ENCODE measurements at regions not wholly inside any gene's neighbourhood (a gene's known extent, or its start where the extent isn't known, plus 50 kb on each side); places are given as distances from the start of the nearest gene placed in this dataset.
"Not testable (repeated sequence)": the region's sequence is repeated elsewhere in the genome, so short reads cannot be mapped to it uniquely, and the experiment has no call there.

GRCh38 chr1:189637041-189637440 is 840.6 kb downstream of the BRINP3 start:
- no peak for TF ChIP-seq ZFX (IDR thresholded peaks at IDR 0.05; ENCODE audit: borderline replicate concordance)
- no peak overlapping the region for H3K27ac ChIP-seq

GRCh38 chr1:189644156-189644555 is 833.5 kb downstream of the BRINP3 start:
- H3K27ac ChIP-seq: not testable (repeated sequence)

- no peak overlapping the region for H3K27ac ChIP-seq
- TF ChIP-seq, protein P1, sequence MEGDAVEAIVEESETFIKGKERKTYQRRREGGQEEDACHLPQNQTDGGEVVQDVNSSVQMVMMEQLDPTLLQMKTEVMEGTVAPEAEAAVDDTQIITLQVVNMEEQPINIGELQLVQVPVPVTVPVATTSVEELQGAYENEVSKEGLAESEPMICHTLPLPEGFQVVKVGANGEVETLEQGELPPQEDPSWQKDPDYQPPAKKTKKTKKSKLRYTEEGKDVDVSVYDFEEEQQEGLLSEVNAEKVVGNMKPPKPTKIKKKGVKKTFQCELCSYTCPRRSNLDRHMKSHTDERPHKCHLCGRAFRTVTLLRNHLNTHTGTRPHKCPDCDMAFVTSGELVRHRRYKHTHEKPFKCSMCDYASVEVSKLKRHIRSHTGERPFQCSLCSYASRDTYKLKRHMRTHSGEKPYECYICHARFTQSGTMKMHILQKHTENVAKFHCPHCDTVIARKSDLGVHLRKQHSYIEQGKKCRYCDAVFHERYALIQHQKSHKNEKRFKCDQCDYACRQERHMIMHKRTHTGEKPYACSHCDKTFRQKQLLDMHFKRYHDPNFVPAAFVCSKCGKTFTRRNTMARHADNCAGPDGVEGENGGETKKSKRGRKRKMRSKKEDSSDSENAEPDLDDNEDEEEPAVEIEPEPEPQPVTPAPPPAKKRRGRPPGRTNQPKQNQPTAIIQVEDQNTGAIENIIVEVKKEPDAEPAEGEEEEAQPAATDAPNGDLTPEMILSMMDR (IDR thresholded peaks at IDR 0.05): no peak
- no peak for TF ChIP-seq ZFX (IDR thresholded peaks at IDR 0.05; ENCODE audit: borderline replicate concordance)
Observed at GRCh38 chr1:189644970-189645369, 832.7 kb downstream of the BRINP3 start.

- H3K27ac ChIP-seq: no peak overlapping the region
- TF ChIP-seq, protein P1 (IDR thresholded peaks at IDR 0.05): no peak
Observed at GRCh38 chr1:189646066-189646465, 831.6 kb downstream of the BRINP3 start.

DNA sequence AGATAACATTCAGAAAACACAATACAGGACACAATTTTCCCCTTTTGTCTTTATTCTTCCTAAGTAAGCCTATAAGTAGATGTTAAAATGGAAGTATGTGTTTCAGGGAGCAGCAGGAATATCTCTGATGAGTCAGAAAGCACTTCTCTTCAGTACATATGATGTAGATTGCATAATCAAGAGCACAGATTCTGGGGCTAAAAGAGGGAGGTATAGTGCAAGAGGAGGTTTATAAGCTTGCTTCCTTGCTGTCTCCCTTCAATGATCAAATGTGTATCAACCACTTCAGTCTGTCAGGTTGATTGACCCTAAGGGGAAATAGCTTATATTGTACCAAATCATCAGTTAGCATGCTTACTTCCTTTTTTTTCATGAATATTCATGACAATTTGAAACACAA is 822.8 kb downstream of the BRINP3 start:
- TF ChIP-seq, protein P1 (IDR thresholded peaks at IDR 0.05): no peak
- no peak for TF ChIP-seq ZFX (IDR thresholded peaks at IDR 0.05; ENCODE audit: borderline replicate concordance)
- no peak overlapping the region for H3K27ac ChIP-seq

DNA sequence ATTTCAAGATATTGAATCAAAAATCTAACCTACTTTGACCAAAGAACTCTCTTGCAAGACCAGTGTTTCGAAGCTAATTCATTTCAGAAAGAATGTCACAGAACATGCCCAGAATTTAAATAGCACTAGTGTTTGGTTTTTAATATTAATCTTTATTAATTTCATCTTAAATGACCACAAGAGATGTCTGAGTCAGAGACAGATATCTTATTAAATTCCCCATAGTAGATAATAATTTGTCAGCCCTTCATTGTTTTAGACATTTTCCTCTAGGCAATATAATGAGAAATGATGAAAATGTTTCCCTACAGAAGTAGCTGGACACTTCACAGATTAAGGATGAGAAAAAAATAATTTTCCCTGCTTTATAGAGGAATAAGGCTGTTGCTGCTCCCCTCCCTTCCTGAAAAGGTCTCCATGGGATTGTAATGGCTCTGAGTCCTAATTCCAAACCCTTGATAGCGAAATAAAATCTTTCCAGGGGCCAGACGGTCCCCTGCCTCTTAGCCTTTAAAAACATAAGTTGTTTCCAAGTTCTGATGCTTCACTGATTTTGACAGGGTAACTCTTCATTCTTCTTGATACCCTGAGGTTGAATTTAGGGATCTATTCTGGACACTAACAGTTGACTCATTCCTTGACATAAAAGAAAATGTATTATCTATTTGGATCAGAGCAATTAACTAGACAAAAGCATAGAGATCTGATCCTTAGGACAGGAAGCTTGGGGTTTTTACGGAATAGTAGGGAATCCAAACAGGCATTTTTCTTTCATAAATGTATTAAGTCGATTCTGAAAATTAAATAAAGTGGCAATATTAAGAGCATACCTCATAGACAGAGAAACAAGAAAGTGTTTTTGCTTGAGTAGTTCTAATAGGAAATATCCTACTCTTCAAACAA is 820.8 kb downstream of the BRINP3 start:
- TF ChIP-seq, protein P1 (IDR thresholded peaks at IDR 0.05): no peak
- no peak for TF ChIP-seq ZFX (IDR thresholded peaks at IDR 0.05; ENCODE audit: borderline replicate concordance)
- no peak overlapping the region for H3K27ac ChIP-seq

DNA sequence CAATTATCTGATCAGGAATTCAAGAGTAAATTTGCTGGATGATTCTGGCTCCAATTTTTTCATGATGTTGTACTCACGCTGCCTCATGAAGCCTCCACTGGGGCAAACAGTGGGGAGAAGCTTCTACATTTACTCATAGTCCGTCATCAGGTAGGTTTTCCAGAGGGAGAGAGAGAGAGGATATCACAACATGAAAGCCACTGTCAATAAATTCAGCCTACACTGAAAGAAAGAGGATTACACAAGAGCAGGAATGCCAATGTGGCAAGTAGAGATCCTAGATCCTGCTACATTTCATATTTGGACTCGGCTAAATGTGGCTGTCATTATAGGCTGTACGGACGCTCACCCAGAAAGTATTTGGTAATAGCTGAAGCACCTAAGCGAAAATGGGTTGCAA is 819.9 kb downstream of the BRINP3 start:
- TF ChIP-seq ZFX (IDR thresholded peaks at IDR 0.05; ENCODE audit: borderline replicate concordance): no peak
- TF ChIP-seq, protein P1 (IDR thresholded peaks at IDR 0.05): no peak
- H3K27ac ChIP-seq: no peak overlapping the region

- no peak overlapping the region for H3K27ac ChIP-seq
- TF ChIP-seq ZFX (IDR thresholded peaks at IDR 0.05; ENCODE audit: borderline replicate concordance): no peak
- TF ChIP-seq, protein P1 (IDR thresholded peaks at IDR 0.05): no peak
Observed at GRCh38 chr1:189658381-189658780, 819.3 kb downstream of the BRINP3 start.

All from 22Rv1 (cell line).